ENCODE measurements at regions not wholly inside any gene's neighbourhood (a gene's known extent, or its start where the extent isn't known, plus 50 kb on each side); places are given as distances from the start of the nearest gene placed in this dataset.

DNA sequence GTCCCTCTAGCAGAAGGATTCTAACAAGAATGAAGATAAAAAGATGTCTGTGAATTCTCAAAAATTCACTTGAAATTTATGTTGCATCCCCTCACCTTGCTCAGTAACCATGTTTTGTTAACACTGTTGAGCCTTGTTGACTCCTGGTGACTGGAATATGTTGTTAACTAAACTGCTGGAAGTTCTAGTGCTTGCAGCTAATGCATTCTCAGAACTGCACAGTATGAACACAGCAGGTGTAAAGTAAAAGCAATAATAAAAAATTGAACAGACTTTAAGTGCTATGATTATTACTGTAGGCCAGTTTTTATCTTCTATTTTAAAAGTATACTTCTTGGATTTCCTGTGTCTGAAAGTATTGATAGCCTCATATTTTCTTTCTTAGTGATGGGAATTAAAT, 388.7 kb upstream of the PTPRD start:
- H3K27ac ChIP-seq = no peak overlapping the region
- DNase-seq (ENCODE audit: low spot score) = no peak
- TF ChIP-seq, protein P1, sequence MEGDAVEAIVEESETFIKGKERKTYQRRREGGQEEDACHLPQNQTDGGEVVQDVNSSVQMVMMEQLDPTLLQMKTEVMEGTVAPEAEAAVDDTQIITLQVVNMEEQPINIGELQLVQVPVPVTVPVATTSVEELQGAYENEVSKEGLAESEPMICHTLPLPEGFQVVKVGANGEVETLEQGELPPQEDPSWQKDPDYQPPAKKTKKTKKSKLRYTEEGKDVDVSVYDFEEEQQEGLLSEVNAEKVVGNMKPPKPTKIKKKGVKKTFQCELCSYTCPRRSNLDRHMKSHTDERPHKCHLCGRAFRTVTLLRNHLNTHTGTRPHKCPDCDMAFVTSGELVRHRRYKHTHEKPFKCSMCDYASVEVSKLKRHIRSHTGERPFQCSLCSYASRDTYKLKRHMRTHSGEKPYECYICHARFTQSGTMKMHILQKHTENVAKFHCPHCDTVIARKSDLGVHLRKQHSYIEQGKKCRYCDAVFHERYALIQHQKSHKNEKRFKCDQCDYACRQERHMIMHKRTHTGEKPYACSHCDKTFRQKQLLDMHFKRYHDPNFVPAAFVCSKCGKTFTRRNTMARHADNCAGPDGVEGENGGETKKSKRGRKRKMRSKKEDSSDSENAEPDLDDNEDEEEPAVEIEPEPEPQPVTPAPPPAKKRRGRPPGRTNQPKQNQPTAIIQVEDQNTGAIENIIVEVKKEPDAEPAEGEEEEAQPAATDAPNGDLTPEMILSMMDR (IDR thresholded peaks at IDR 0.05) = no peak
- H3K4me3 ChIP-seq = no peak overlapping the region

DNA sequence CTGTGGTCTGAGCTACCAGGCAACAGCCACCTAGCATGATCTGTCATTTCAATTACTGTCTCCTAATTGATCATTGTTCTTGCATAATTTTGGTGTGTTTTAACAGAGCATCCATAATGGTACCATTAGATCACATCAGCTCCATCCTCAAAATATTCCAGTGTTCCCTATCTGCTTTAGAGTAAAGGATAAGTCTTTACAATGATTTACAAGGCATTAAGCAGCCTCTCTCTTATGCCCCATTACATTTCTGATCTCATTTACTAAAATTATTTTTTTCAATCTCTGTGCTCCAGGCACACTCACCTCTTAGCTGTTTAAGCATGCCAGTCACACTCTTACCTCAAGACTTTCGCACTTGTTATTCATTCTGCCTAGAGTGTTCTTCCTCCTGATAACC, 389.9 kb upstream of the PTPRD start:
- TF ChIP-seq, protein P1 (IDR thresholded peaks at IDR 0.05) = no peak
- no peak for DNase-seq (ENCODE audit: low spot score)
- Histone ChIP-seq H3K27ac (no peak overlapping the region), H3K4me3 (no peak overlapping the region)

DNA sequence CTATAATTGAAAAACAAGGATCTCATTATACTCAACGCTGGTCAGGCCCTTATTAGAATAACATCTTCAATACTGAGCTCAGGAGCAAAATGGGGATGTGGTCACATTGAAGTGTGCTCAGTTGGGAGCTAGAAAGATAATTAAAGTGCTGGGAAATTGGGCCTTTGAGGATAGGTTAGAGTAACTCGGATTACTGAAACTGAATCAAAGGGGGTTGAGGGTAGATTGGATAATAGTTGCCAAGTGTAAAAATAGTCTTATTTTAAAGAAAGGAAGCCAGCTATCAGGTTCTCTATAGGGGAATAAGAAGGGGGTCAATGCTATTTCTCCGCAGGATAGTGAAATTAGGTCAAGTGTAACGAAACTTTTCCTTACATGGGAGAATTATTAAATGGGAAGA, 391.0 kb upstream of the PTPRD start:
- TF ChIP-seq, protein P1 (IDR thresholded peaks at IDR 0.05) = no peak
- DNase-seq (ENCODE audit: low spot score) = no peak
- H3K27ac ChIP-seq = no peak overlapping the region
- H3K4me3 ChIP-seq = no peak overlapping the region

DNA sequence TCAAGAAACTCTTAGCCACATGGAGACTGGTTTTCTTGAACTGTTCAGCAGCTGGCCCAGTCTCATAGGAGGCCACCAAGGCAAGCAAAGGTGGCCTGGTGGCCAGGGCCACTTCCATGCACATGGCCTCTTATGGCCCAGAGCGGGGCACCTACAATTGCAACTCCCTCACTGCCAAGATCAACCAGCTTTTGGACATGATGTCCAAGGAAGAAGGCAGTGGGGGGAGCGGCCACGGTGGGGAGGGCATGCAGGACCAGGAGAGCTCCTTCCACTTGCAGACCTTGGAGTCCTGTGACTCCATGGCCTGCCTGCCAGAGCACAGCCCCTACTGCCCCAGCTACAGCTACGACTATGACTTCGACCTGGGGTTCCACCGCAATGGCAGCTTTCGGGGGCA, 398.9 kb upstream of the PTPRD start:
- DNase-seq (ENCODE audit: low spot score) = no peak

DNA sequence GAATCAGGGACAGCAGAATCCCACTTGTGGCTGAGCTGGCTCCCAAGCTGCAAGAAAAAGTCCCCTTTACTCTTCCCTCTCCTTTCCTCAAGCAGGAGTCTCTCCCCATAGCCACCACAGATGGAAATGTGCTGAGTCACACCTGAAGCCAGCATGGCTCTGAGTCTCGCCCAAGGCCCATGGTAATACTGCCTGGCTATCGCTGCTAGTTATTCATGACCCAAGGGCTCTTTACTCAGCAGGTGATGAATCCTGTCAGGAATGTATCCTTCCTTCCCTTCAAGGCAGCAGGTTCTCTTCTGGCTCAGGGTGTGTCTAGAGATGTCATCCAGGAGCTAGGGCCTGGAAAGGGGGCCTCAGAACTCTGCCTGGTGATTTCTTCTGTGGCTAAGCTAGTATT, 403.3 kb upstream of the PTPRD start:
- TF ChIP-seq, protein P1 (IDR thresholded peaks at IDR 0.05) = no peak
- no peak overlapping the region for H3K27ac ChIP-seq
- H3K4me3 ChIP-seq = no peak overlapping the region
- DNase-seq (ENCODE audit: low spot score) = no peak

More for the DNA sequence above, 398.9 kb upstream of the PTPRD start:
- Histone ChIP-seq H3K4me3 (no peak overlapping the region), H3K27ac (no peak overlapping the region)
- TF ChIP-seq, protein P1 (IDR thresholded peaks at IDR 0.05) = no peak

DNA sequence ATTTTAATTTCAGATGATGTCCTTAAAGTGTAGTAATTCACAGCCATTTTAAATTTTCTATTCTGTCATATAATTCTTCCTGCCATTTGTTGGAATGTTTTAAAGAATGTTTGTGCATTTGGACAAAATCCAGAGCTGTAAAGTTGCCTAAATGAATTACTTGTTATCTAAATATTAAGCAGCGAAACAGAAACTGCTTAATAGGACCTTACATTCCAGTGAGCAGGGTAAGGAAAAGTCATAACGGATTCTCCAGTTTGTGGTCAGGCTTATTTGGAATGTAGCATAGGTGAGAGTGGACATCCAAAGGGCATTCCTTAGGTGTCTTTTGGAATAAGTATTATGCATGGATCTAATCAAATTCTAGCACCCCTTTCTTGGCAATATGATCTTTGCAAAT, 410.4 kb upstream of the PTPRD start:
- Histone ChIP-seq H3K27ac (no peak overlapping the region), H3K4me3 (no peak overlapping the region)
- TF ChIP-seq, protein P1 (IDR thresholded peaks at IDR 0.05) = no peak
- no peak for DNase-seq (ENCODE audit: low spot score)

DNA sequence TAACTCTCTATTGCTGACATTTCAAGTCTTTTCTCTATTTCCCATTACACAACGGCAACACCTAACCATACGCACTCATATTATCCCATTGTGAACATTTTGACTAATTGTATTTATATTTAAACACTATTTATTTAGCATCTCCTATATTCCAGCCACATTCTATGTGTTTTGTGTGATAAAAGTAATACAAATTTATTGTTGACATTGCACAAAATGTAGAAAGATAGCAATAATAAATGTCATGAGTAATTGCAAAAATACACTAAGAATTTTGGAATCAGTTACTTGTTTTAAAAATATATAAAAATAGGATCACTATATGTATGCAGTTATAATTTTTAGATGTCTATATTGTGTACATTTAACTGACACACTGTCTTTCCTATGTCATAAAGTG, 413.0 kb upstream of the PTPRD start:
- Histone ChIP-seq H3K27ac (no peak overlapping the region), H3K4me3 (no peak overlapping the region)
- TF ChIP-seq, protein P1 (IDR thresholded peaks at IDR 0.05) = no peak
- no peak for DNase-seq (ENCODE audit: low spot score)

All from coronary artery (tissue), 2 donors.